Glutamatergic neuron (in vitro differentiated cells): ENCODE measurements at regions not wholly inside any gene's neighbourhood (a gene's known extent, or its start where the extent isn't known, plus 50 kb on each side); places are given as distances from the start of the nearest gene placed in this dataset.
"Not testable (repeated sequence)": the region's sequence is repeated elsewhere in the genome, so short reads cannot be mapped to it uniquely, and the experiment has no call there.

ENCODE experiments used
- DNase-seq: peaks from one replicate; pipeline ENCODE4 v3.0.0; 2022
- H3K27ac Mint-ChIP-seq: one replicate; pipeline ENCODE4 v1.8.0; 2020; ENCODE audit warnings: mild to moderate bottlenecking, mixed read lengths, inconsistent platforms; ENCODE audit not compliant: unreplicated experiment
- H3K27me3 Mint-ChIP-seq: one replicate; pipeline ENCODE4 v1.8.0; 2020; ENCODE audit warnings: mild to moderate bottlenecking, moderate library complexity, mixed read lengths, inconsistent platforms; ENCODE audit not compliant: unreplicated experiment
- H3K36me3 Mint-ChIP-seq: one replicate; pipeline ENCODE4 v1.8.0; 2020; ENCODE audit warnings: mild to moderate bottlenecking, mixed read lengths, inconsistent platforms; ENCODE audit not compliant: unreplicated experiment
- H3K4me1 Mint-ChIP-seq: one replicate; pipeline ENCODE4 v1.8.0; 2020; ENCODE audit warnings: mild to moderate bottlenecking, low read depth, mixed read lengths, inconsistent platforms; ENCODE audit not compliant: unreplicated experiment
- H3K4me3 Mint-ChIP-seq: one replicate; pipeline ENCODE4 v1.8.0; 2020; ENCODE audit warnings: mild to moderate bottlenecking, mixed read lengths, inconsistent platforms; ENCODE audit not compliant: unreplicated experiment
- H3K9me3 Mint-ChIP-seq: one replicate; pipeline ENCODE4 v1.8.0; 2020; ENCODE audit warnings: mild to moderate bottlenecking, moderate library complexity, mixed read lengths, inconsistent platforms; ENCODE audit not compliant: unreplicated experiment
- CTCF ChIP-seq: fragments of 200-600 bp; sonication (generic); IDR thresholded peaks from one replicate; pipeline ENCODE4 v1.5.0; 2021; ENCODE audit not compliant: partially characterized antibody, unreplicated experiment

GRCh38 chr10:36421992-36422391 lies 703.4 kb upstream of the ANKRD30A start:
- Mint-ChIP-seq H3K27me3 (no peaks in the 10 kb centered on the region), H3K9me3 (no peaks in the 10 kb centered on the region), H3K36me3 (no peaks in the 10 kb centered on the region), H3K27ac (no peak overlapping the region), H3K4me3 (no peak overlapping the region), H3K4me1 (peaks cover 6% of the 10 kb centered on the region)
- no peak for TF ChIP-seq CTCF
- no peak for DNase-seq

DNA sequence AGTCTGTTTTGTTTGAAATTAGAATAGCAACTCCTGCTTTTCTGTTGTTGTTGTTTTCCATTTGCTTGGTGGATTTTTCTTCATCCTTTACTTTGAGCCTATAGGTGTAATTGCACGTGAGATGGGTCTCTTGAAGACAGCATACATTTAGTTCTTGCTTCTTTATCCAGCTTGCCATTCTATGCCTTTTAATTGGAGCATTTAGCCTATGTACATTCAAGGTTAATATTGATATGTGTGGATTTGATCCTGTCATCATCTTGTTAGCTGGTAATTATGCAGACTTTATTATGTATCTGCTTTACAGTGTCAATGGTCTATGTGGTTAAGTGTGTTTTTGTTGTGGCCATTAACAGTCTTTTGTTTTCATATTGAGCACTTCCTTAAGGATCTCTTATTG lies 708.9 kb upstream of the ANKRD30A start:
- H3K4me3 Mint-ChIP-seq, result no peak overlapping the region
- H3K4me1 Mint-ChIP-seq, result no peaks in the 10 kb centered on the region
- no peak for TF ChIP-seq CTCF
- H3K27me3 Mint-ChIP-seq, result no peaks in the 10 kb centered on the region
- H3K9me3 Mint-ChIP-seq, result no peaks in the 10 kb centered on the region
- no peak for DNase-seq
- no peaks in the 10 kb centered on the region for H3K36me3 Mint-ChIP-seq
- no peak overlapping the region for H3K27ac Mint-ChIP-seq

GRCh38 chr10:36412942-36413341 lies 712.5 kb upstream of the ANKRD30A start:
- no peaks in the 10 kb centered on the region for H3K36me3 Mint-ChIP-seq
- DNase-seq, result no peak
- no peak overlapping the region for H3K27ac Mint-ChIP-seq
- TF ChIP-seq CTCF, result no peak
- H3K4me1 Mint-ChIP-seq, result no peaks in the 10 kb centered on the region
- no peaks in the 10 kb centered on the region for H3K9me3 Mint-ChIP-seq
- H3K27me3 Mint-ChIP-seq, result no peaks in the 10 kb centered on the region
- H3K4me3 Mint-ChIP-seq, result no peak overlapping the region

DNA sequence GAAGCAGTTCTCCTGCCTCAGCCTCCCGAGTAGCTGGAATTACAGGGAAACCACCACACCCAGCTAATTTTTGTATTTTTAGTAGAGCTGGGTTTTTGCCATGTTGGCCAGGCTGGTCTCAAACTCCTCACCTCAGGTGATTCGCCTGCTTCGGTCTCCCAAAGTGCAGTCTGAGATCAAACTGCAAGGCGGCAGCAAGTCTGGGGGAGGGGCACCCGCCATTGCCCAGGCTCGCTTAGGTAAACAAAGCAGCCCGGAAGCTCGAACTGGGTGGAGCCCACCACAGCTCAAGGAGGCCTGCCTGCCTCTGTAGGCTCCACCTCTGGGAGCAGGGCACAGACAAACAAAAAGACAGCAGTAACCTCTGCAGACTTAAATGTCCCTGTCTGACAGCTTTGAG lies 725.2 kb upstream of the ANKRD30A start:
- H3K4me3 Mint-ChIP-seq, H3K36me3 Mint-ChIP-seq, H3K27me3 Mint-ChIP-seq, H3K27ac Mint-ChIP-seq, H3K4me1 Mint-ChIP-seq, H3K9me3 Mint-ChIP-seq, DNase-seq: not testable (repeated sequence)

DNA sequence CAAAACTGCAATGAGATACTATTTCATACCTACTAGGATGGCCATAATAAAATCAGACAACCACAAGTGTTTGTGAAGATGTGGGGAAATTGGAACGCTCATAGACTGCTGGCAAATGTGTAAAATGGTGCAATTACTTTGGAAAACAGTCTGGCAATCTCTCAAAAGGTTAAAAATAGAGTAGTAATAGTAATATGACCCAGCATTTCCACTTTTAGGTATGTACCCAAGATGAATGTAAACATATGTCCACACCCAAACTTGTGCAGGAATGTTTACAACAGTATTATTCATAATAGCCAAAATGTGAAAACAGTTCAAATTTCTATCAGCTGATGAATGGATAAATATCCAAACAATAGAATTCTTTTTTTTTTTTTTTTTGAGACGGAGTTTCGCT lies 731.6 kb upstream of the ANKRD30A start:
- no peak for TF ChIP-seq CTCF
- Mint-ChIP-seq H3K36me3 (no peaks in the 10 kb centered on the region), H3K27me3 (no peaks in the 10 kb centered on the region), H3K4me1 (peaks cover 3% of the 10 kb centered on the region), H3K4me3 (no peak overlapping the region), H3K27ac (no peak overlapping the region), H3K9me3 (no peaks in the 10 kb centered on the region)
- DNase-seq, result no peak

DNA sequence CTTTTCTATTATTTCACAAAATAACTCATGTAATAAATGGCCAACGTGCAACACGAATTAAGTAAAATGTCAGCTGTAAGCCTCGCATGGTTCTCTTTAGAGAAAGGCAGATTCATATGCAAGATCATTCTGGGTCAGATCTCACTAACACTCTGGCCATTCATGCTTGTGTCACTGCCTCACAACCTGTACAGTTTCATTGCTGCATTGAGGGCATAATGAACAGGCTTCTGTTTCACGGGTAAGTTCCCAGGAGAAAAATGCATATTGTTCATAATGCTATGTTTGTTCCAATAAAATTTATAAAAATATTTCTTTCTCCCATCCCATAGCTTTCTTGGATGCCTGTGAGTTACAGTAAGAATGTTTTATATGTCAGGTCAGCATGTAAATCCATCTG lies 734.0 kb upstream of the ANKRD30A start:
- Mint-ChIP-seq H3K36me3 (no peaks in the 10 kb centered on the region), H3K27ac (no peak overlapping the region), H3K4me3 (no peak overlapping the region), H3K27me3 (no peaks in the 10 kb centered on the region), H3K4me1 (peaks cover 3% of the 10 kb centered on the region), H3K9me3 (no peaks in the 10 kb centered on the region)
- TF ChIP-seq CTCF, result no peak
- DNase-seq, result no peak
